ENCODE measurements at regions not wholly inside any gene's neighbourhood (a gene's known extent, or its start where the extent isn't known, plus 50 kb on each side); places are given as distances from the start of the nearest gene placed in this dataset.
A peak's percentile ranks its signal among the peaks of the same experiment; 100 is the strongest.

DNA sequence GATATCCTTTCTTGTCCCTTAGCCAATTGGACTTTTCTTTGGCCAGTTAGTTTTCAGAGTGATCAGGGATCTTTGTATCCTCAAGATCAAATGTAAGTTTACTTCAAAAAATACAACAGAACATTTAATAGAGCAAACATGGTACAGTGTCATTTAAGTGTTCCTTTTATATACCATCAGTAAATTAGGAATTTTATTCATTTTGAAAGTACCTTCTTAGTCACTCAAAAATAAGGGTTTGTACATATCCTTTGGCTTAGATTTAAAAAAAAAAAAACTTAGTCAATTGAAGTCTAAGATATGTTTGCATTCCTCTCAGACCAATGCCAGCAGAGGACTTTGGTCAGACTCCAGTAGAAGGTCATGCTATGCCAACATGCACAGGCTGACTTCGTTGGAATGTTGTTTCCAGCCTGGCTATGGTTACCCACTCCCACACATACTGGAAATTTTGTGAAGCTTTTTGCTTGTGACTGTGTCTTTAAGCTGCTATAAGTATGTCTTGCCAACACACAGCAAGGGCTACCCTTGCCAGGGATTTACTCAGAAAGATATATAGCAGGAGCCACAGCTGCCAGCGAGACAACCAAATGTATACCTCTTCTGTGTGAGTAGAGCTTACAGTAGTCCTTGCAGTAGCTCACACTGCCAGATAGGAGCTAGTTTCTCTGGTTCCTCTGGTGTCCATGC lies 81.5 kb upstream of the LRIF1 start:
- TF ChIP-seq, protein P1, sequence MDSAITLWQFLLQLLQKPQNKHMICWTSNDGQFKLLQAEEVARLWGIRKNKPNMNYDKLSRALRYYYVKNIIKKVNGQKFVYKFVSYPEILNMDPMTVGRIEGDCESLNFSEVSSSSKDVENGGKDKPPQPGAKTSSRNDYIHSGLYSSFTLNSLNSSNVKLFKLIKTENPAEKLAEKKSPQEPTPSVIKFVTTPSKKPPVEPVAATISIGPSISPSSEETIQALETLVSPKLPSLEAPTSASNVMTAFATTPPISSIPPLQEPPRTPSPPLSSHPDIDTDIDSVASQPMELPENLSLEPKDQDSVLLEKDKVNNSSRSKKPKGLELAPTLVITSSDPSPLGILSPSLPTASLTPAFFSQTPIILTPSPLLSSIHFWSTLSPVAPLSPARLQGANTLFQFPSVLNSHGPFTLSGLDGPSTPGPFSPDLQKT (CRISPR knock-in tag; IDR thresholded peaks at IDR 0.05; ENCODE audit: borderline replicate concordance), result no peak
- TF ChIP-seq IKZF1 (IDR thresholded peaks at IDR 0.05), result no peak
- TF ChIP-seq SRF (IDR thresholded peaks at IDR 0.05; ENCODE audit: low read depth, low read length), result no peak
- TF ChIP-seq, protein P2, sequence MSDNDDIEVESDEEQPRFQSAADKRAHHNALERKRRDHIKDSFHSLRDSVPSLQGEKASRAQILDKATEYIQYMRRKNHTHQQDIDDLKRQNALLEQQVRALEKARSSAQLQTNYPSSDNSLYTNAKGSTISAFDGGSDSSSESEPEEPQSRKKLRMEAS (IDR thresholded peaks at IDR 0.05), result peak; percentile 46; the same call in 1 of the 2 replicates
- TF ChIP-seq POLR2AphosphoS5 (IDR thresholded peaks at IDR 0.05; ENCODE audit: low read depth, low read length), result no peak
- TF ChIP-seq KDM5A (IDR thresholded peaks at IDR 0.05; ENCODE audit: borderline replicate concordance, low read length), result no peak
- TF ChIP-seq SOX13 (IDR thresholded peaks at IDR 0.05), result no peak
- TF ChIP-seq SOX13 (CRISPR knock-in tag; conservative IDR thresholded peaks at IDR 0.05 in 1 of 2, IDR thresholded peaks at IDR 0.05 in 1 of 2), result peak in 1 of 2 experiments; percentile 57; a peak in 2 of 4 replicates
- no peak for TF ChIP-seq JUNB (CRISPR knock-in tag; IDR thresholded peaks at IDR 0.05; ENCODE audit: borderline replicate concordance)
- TF ChIP-seq, protein P3, sequence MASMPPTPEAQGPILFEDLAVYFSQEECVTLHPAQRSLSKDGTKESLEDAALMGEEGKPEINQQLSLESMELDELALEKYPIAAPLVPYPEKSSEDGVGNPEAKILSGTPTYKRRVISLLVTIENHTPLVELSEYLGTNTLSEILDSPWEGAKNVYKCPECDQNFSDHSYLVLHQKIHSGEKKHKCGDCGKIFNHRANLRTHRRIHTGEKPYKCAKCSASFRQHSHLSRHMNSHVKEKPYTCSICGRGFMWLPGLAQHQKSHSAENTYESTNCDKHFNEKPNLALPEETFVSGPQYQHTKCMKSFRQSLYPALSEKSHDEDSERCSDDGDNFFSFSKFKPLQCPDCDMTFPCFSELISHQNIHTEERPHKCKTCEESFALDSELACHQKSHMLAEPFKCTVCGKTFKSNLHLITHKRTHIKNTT (CRISPR knock-in tag; IDR thresholded peaks at IDR 0.05), result no peak

Data from HepG2 (cell line).